Right lobe of liver (tissue), 6 donors: ENCODE measurements at regions not wholly inside any gene's neighbourhood (a gene's known extent, or its start where the extent isn't known, plus 50 kb on each side); places are given as distances from the start of the nearest gene placed in this dataset.

ENCODE experiments used
- ATAC-seq, 4 donors: fragments of 200-7000 bp; cut with Tn5 transposase; one replicate each; pipeline ENCODE4 v1.9.1; 2020; ENCODE audit warnings: mild to moderate bottlenecking in 4 of 4, moderate library complexity in 4 of 4
- DNase-seq, 3 donors: peaks; one replicate each; pipeline ENCODE4 v3.0.0-alpha.2; 2020
- H3K27ac ChIP-seq, 3 donors: fragments of 200-600 bp; one replicate each; pipeline ENCODE4 v1.8.0; 2022
- H3K27me3 ChIP-seq, 2 donors: fragments of 200-600 bp; one replicate each; pipeline ENCODE4 v1.8.0; 2022
- H3K36me3 ChIP-seq, 4 donors: fragments of 200-600 bp; sonication (generic) in 1 of 4; one replicate each; pipeline versions ENCODE4 v1.5.1 to v1.8.0; 2017 to 2022; ENCODE audit warnings: control low read depth in 1 of 4
- H3K4me1 ChIP-seq, 4 donors: fragments of 200-600 bp; sonication (generic) in 1 of 4; one replicate each; pipeline versions ENCODE4 v1.5.1 to v1.8.0; 2017 to 2022; ENCODE audit warnings: control low read depth in 1 of 4
- H3K4me3 ChIP-seq, 3 donors: fragments of 200-600 bp; one replicate each; pipeline ENCODE4 v1.8.0; 2022
- H3K9me3 ChIP-seq, 4 donors: fragments of 200-600 bp; sonication (generic) in 1 of 4; one replicate each; pipeline versions ENCODE4 v1.5.1 to v1.8.0; 2017 to 2022; ENCODE audit warnings: control low read depth in 1 of 4
- CTCF ChIP-seq, 4 donors: fragments of 200-600 bp in 3 of 4; fragments of 450-650 bp in 1 of 4; IDR thresholded peaks; one replicate each; pipeline versions ENCODE4 v1.5.1 to v1.8.0; 2016 to 2022; ENCODE audit warnings: antibody characterized with exemption in 4 of 4, mild to moderate bottlenecking in 2 of 4
- POLR2A ChIP-seq: fragments of 450-650 bp; IDR thresholded peaks from one replicate; pipeline ENCODE4 v1.6.1; 2017; ENCODE audit warnings: antibody characterized with exemption, mild to moderate bottlenecking
- WGBS: methylation state at CpG from one replicate; pipeline ENCODE4 v1.1.6; 2018; ENCODE audit warnings: low coverage, low lambda C conversion rate; ENCODE audit not compliant: insufficient coverage; ENCODE audit errors: missing lambda C conversion rate; 5-methylcytosine and 5-hydroxymethylcytosine counted together
- intact Hi-C, 2 donors: fragments of 100-400 bp; cut with DNase I; formaldehyde crosslinking; loops; one replicate each; pipeline versions ENCODE4 v1.11.2 to v1.14.1; 2022
- donor health status: DM: no; HTN: yes; CAD: no.
- donor health status: DM: no; HTN: no; CAD: no.
- donor health status: DM: no; HTN: no; CAD: no.
- donor health status: DM: no; HTN: yes; CAD: no.
- donor health status: DM: no; HTN: yes; CAD: no.

GRCh38 chr2:196266351-196266750 lies 95.0 kb upstream of the STK17B start:
- Histone ChIP-seq H3K4me3 (no peak overlapping the region), H3K4me1 (peaks cover 0 to 4% (median 0%) of the 10 kb centered on the region in 4 donors), H3K27ac (no peak overlapping the region), H3K27me3 (no peaks in the 10 kb centered on the region), H3K9me3 (no peaks in the 10 kb centered on the region), H3K36me3 (no peaks in the 10 kb centered on the region)
- TF ChIP-seq POLR2A (no peak), CTCF (IDR thresholded peaks at IDR 0.05) (no peak)
- intact Hi-C loops, result no loop called here
- DNase-seq (no peak), ATAC-seq (no peak)

- ATAC-seq (peak in 1 of 4 donors; percentile 41), DNase-seq (no peak)
- H3K27me3 ChIP-seq, result no peaks in the 10 kb centered on the region
- TF ChIP-seq CTCF (IDR thresholded peaks at IDR 0.05) (no peak), POLR2A (no peak)
- H3K27ac ChIP-seq, result no peak overlapping the region
- no peaks in the 10 kb centered on the region for H3K36me3 ChIP-seq
- H3K4me1 ChIP-seq, result peaks cover 0 to 4% (median 0%) of the 10 kb centered on the region in 4 donors
- H3K9me3 ChIP-seq, result no peaks in the 10 kb centered on the region
- intact Hi-C loops, result no loop called here
- H3K4me3 ChIP-seq, result no peak overlapping the region
Measured at GRCh38 chr2:196266855-196267254, 95.5 kb upstream of the STK17B start.

GRCh38 chr2:196268025-196268424 lies 96.6 kb upstream of the STK17B start:
- Histone ChIP-seq H3K4me3 (no peak overlapping the region), H3K27ac (peak overlapping the region in 2 of 3 donors; percentile 11 to 31), H3K9me3 (no peaks in the 10 kb centered on the region), H3K27me3 (no peaks in the 10 kb centered on the region), H3K36me3 (no peaks in the 10 kb centered on the region), H3K4me1 (peaks cover 0 to 4% (median 0%) of the 10 kb centered on the region in 4 donors)
- no peak for TF ChIP-seq POLR2A
- no peak for TF ChIP-seq CTCF (IDR thresholded peaks at IDR 0.05)
- WGBS, result 36% methylated on average over 1 of the region's 1 CpG
- no peak for DNase-seq
- intact Hi-C loops, result no loop called here
- peak; percentile 27 to 45 (median 38) for ATAC-seq

- no peaks in the 10 kb centered on the region for H3K9me3 ChIP-seq
- no peak for DNase-seq
- peaks cover 0 to 4% (median 0%) of the 10 kb centered on the region in 4 donors for H3K4me1 ChIP-seq
- H3K36me3 ChIP-seq, result no peaks in the 10 kb centered on the region
- no peak overlapping the region for H3K4me3 ChIP-seq
- peak overlapping the region in 2 of 3 donors; percentile 11 to 31 for H3K27ac ChIP-seq
- peak in 3 of 4 donors; percentile 51 to 66 (median 65) for ATAC-seq
- TF ChIP-seq POLR2A, result no peak
- TF ChIP-seq CTCF (IDR thresholded peaks at IDR 0.05), result no peak
- H3K27me3 ChIP-seq, result no peaks in the 10 kb centered on the region
- 40% methylated on average over 7 of the region's 8 CpGs for WGBS
- intact Hi-C loops, result no loop called here
Measured at GRCh38 chr2:196268538-196269338, 97.4 kb upstream of the STK17B start.
